ENCODE measurements at regions not wholly inside any gene's neighbourhood (a gene's known extent, or its start where the extent isn't known, plus 50 kb on each side); places are given as distances from the start of the nearest gene placed in this dataset.

DNA sequence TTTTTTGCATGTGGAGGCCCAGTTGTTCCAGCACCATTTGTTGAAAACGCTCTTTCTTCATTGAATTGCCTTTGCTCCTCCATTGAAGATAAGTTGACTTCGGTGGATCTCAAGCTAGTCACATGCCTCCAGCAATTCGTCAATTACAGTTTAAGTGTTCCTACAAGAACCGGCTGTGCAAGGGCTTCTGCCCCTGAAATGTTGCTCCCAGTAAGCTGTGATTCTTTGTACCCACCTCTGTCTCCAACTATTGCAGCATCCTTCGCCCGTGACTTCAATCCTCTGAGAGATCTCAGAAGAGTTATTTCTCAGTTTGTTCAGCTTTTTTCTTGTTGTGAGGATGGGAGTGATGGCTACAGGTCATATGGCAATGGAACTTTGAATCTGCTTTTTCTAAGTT lies 194.2 kb upstream of the B3GAT1 start:
- TF ChIP-seq, protein P1, sequence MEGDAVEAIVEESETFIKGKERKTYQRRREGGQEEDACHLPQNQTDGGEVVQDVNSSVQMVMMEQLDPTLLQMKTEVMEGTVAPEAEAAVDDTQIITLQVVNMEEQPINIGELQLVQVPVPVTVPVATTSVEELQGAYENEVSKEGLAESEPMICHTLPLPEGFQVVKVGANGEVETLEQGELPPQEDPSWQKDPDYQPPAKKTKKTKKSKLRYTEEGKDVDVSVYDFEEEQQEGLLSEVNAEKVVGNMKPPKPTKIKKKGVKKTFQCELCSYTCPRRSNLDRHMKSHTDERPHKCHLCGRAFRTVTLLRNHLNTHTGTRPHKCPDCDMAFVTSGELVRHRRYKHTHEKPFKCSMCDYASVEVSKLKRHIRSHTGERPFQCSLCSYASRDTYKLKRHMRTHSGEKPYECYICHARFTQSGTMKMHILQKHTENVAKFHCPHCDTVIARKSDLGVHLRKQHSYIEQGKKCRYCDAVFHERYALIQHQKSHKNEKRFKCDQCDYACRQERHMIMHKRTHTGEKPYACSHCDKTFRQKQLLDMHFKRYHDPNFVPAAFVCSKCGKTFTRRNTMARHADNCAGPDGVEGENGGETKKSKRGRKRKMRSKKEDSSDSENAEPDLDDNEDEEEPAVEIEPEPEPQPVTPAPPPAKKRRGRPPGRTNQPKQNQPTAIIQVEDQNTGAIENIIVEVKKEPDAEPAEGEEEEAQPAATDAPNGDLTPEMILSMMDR (conservative IDR thresholded peaks at IDR 0.05), result no peak
- no peak for TF ChIP-seq EZH2 (IDR thresholded peaks at IDR 0.05; ENCODE audit: low read depth)
